Sigmoid colon (tissue), 4 donors: ENCODE measurements at regions not wholly inside any gene's neighbourhood (a gene's known extent, or its start where the extent isn't known, plus 50 kb on each side); places are given as distances from the start of the nearest gene placed in this dataset.

Source experiments
- EP300 ChIP-seq, 4 donors: sonication (generic); formaldehyde crosslinking; IDR thresholded peaks; one replicate each; pipeline ENCODE4 v1.6.1; 2017; ENCODE audit warnings: antibody characterized with exemption in 4 of 4
- TF ChIP-seq, protein P1 (sequence below), 4 experiments: fragments of 450-650 bp in 3 of 4; fragments of 200-600 bp in 1 of 4; IDR thresholded peaks; one replicate each; pipeline ENCODE4 v1.5.1; 2016 to 2019; ENCODE audit warnings: antibody characterized with exemption in 4 of 4, mild to moderate bottlenecking in 3 of 4, moderate library complexity in 2 of 4

DNA sequence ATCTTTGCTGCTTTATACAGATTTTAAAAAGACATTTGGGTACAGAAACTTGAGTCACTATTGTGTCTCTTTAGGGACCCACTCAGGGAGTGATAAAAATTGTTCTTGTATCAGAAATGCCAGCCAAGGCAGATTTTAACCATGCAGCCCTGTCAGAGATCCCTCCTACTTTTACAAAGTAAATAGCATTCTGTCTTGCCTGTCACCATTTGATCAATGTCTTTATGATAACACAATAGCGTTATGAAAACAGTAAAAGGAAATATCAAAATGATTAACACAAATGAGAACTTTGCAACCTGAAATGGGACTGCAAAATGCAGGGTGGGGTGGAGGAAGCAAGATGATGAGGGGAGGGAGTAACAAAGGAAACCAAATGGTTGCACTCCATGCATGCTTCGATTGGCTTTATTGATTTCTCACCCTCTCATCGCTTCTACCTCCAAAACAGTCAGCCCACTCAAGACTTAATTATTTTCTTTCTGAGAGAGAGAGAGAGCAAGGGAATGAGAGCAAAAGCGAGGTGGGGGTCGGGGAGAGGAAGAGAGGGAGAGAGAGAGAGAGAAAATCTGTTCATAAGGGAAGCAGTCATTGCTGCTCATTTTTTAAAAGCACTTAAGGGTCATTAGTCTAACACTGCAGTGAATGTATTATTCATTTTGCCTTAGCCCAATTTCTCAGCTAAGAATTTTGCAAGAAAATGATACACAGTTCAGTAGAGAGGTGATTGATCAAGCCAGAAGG is 576.5 kb downstream of the CSNK1G3 start:
- TF ChIP-seq, protein P1, sequence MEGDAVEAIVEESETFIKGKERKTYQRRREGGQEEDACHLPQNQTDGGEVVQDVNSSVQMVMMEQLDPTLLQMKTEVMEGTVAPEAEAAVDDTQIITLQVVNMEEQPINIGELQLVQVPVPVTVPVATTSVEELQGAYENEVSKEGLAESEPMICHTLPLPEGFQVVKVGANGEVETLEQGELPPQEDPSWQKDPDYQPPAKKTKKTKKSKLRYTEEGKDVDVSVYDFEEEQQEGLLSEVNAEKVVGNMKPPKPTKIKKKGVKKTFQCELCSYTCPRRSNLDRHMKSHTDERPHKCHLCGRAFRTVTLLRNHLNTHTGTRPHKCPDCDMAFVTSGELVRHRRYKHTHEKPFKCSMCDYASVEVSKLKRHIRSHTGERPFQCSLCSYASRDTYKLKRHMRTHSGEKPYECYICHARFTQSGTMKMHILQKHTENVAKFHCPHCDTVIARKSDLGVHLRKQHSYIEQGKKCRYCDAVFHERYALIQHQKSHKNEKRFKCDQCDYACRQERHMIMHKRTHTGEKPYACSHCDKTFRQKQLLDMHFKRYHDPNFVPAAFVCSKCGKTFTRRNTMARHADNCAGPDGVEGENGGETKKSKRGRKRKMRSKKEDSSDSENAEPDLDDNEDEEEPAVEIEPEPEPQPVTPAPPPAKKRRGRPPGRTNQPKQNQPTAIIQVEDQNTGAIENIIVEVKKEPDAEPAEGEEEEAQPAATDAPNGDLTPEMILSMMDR (IDR thresholded peaks at IDR 0.05), result no peak
- TF ChIP-seq EP300 (IDR thresholded peaks at IDR 0.05), result no peak
